PFSK-1 (cell line): ENCODE measurements at regions not wholly inside any gene's neighbourhood (a gene's known extent, or its start where the extent isn't known, plus 50 kb on each side); places are given as distances from the start of the nearest gene placed in this dataset.

Source experiments
- REST ChIP-seq, 2 experiments: IDR thresholded peaks; 2 replicates each; pipeline versions ENCODE4 v1.6.1 to v1.8.0; 2011 to 2012; ENCODE audit warnings: low read depth in 2 of 2, low read length in 2 of 2, control low read depth in 1 of 2, inconsistent platforms in 1 of 2, mild to moderate bottlenecking in 1 of 2, moderate library complexity in 1 of 2; ENCODE audit not compliant: insufficient read depth in 1 of 2
- SIN3A ChIP-seq: IDR thresholded peaks from 2 replicates; pipeline ENCODE4 v1.6.1; 2012; ENCODE audit warnings: mild to moderate bottlenecking, low read length, moderate library complexity, borderline replicate concordance; ENCODE audit not compliant: insufficient read depth
- TAF1 ChIP-seq: IDR thresholded peaks from 2 replicates; pipeline ENCODE4 v1.6.1; 2012; ENCODE audit warnings: low read length, control low read depth, borderline replicate concordance; ENCODE audit not compliant: insufficient read depth

- TF ChIP-seq REST (IDR thresholded peaks at IDR 0.05; ENCODE audit: insufficient read depth in 1 of 2, low read depth in 2 of 2, low read length in 2 of 2): no peak
- TF ChIP-seq TAF1: no peak
- no peak for TF ChIP-seq SIN3A
Observed at GRCh38 chr2:147665105-147665504, 179.7 kb upstream of the ACVR2A start.
